ENCODE measurements at regions not wholly inside any gene's neighbourhood (a gene's known extent, or its start where the extent isn't known, plus 50 kb on each side); places are given as distances from the start of the nearest gene placed in this dataset.

DNA sequence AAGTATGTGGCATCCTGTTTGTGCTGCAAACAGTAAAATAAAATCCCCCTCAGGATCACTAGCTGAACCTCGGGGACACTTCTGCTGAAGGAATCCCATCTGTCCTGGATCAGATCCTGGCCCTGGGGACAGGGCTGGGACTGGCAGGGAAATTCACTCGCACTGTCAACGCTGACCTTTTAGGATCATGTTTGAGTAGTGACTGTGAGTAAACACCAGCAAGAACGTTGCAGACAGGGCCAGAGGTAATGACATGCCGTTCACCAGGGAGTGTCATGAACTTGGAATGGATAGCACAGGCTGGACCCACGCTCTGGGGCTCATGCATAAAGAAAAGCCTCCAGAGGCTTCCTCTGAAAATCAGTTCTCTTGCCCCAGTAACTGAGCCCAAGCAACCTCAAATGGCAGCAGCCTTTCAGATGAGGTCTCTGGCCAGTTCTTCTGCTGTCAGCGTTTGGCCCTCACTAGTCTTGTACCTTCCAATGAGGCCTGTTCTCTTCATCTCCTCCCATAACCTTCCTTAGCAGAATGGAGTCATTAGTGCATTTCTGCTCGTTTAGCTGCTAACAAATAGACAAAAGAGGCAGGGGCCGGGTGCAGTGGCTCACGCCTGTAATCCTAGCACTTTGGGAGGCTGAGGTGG is 51.0 kb upstream of the BARX2 start:
- no peak for DNase-seq

DNA sequence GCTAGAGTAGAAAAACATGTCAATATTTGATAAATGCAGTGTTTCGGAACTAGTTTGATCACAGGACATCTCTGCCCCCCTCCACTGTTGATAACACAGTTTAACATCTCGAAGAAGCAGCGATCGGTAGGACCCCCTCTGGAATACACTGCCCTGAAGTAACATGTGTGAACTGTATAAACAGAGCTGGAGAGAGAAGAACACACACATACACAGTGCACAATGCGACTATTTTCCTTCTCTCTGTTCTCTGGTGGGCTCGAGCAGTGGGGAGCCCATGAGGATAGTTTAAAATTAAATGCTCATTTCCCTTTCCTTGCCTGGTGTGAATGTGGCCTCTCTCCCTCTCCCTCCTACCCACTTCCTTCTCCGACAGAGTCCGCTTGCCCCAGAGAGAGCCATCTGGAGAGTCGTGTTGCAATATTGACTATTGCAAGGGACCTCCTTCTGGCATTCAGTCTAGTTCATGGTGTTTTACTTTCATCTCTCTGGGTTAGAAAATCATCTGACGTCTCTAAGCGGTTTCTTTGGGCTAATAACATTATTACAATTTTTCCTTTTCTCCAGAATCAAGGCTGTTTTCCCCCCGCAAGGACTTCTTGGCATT is 51.6 kb upstream of the BARX2 start:
- no peak for DNase-seq

DNA sequence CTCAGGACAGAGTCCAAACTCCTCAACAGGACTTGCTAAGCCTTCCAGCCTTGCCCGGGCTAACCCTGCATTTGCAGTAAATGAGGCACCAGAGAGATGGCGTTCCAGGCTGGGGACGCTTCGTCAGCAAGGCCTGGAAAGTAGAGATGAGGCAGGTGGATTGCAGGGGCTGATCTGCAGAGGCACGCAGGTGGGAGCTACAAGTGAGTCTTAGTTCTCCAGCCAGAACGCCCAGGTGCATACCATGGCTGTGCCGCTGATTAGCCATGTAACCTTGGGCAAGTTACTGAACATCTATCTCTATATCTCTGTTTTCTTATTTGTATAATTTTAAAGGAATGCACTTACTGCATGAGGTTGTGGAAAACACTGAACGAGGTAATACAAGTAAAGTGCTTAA is 52.7 kb upstream of the BARX2 start:
- no peak for DNase-seq

DNA sequence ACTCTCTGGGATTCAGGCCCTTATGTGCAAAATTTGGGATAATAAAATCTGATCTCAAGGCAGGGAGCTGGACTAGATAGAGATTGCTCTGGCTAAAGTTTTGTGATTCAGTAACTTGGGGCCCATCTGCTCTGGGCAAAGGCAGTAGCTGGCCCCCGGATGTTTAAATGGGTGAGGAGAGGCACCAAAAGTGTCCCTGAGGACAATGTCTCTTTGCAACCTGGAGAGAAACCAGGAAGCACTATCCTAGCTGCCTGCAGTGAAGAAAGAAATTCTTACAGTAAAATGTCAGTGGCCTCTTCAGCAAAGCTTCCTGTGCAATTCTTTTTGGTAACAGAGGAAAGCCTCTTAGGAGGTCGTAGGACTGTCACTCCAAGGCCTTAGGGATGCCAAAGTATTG is 54.6 kb upstream of the BARX2 start:
- DNase-seq, result no peak

DNA sequence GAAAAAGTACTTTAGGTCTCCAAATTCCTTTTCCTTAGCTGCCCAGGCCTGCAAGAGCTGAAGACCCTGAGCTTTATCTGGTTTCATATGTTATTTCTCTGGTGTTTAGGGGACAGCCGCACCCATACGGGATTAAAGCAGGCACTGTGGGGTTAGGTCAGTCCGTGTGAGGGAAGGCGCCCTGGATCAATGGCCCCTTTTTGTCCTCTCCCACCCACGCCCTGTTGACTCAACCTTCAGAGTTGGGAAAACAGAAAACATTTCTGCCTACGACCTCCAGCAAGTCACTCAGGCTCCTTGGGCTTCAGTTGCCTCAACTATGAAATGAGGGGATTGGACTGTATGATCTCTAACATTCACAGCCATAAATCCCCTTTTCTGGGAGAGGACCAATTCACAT is 55.2 kb upstream of the BARX2 start:
- DNase-seq, result no peak

DNA sequence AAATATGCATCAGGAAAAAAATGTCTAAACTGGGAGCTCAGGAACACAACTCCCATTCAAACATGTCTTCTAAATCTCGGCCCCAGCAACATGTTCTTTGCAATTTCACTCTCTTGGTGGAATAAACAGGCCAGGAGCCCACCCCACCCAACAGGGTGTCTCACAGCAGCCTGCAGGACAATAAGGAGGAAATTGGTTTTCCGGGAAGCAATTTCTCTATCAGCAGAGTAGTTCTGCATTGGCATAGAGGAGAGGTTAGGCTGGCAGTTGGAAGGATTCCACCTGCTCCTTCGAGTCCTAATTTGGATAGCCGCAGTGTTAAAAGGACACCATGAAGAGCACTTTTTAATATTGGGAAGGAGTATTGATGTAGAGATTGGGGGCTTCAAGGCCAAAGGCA is 55.9 kb upstream of the BARX2 start:
- no peak for DNase-seq

- DNase-seq, result no peak
These were observed 56.4 kb upstream of the BARX2 start for GRCh38 chr11:129319201-129319600.

DNA sequence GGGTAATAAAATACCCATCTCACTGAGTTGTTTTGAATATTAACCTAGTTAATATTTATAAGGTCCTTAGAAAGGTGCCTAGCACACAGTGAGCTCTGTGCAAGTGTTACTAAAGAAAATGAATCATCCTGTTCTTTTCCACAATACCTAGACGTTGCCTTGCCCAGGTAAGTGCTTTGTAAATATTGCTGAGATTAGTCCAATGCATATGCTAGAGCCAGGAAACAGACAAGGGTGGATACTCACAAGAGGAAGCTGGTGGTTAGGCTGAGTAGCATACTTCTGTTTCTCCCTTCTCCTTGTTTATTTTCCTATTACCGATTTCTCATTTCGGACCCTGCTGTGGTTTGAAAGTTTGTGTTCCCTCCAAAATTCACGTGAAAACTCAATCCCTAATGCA is 58.1 kb upstream of the BARX2 start:
- no peak for DNase-seq

- no peak for DNase-seq
These were observed 58.9 kb upstream of the BARX2 start for GRCh38 chr11:129316781-129317180.

GRCh38 chr11:129315781-129316579 is 59.7 kb upstream of the BARX2 start:
- no peak for DNase-seq

DNA sequence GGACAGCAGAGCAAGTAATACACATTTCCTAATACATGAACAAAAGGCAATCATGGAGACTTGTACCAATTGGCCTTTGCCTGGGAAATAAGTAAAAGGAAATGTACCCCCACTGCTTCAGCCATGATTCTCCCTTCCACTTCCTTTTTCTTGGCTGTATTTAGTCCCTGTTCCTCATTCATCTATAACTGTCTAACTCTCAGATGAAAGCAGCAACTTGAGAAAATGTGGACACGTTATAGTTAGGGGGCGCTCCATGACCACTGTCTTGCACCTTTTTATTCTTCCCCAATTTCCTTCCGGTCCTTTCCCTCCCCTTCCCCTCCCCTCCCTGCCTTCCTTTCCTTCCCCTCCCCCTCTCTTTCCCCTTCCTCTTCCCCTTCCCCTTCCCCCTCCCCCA is 61.3 kb upstream of the BARX2 start:
- no peak for DNase-seq

GRCh38 chr11:129313541-129314297 is 61.9 kb upstream of the BARX2 start:
- DNase-seq, result no peak

DNA sequence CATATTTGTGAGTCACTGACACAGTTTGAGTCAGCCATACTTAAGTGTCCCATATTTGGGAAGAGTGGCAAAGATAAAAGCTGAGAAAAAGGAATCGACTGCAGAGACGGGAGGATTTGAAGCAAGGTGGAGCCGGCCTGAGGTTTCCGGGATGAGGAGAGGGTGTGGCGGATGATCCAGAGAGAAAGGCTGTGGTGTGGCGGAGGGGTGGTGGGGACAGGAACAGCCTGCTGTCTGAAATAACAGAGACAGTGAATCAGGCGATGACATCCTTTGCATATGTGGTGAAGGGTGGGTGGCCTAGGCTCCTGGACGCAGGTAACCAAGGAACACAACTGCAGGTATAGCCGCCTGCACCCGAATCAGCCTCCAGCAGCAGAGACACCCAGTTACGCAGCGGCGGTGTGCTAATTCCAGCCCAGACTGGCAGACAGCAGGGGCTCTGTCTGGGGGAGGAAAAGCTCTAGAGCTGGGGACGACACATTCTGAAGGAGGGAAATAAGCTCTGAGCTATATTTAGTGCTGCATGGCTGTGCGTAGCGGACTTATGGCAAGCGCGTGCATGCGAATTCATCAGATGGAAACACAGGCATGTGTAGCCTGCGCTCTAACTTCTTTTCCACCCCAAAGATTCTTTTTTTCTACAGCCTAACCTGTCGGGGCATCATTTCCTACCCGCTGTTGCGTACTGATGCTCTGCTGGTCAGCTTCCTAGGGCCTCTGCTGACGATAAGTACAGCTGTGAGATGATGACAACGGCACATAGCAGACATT is 62.7 kb upstream of the BARX2 start:
- no peak for DNase-seq

DNA sequence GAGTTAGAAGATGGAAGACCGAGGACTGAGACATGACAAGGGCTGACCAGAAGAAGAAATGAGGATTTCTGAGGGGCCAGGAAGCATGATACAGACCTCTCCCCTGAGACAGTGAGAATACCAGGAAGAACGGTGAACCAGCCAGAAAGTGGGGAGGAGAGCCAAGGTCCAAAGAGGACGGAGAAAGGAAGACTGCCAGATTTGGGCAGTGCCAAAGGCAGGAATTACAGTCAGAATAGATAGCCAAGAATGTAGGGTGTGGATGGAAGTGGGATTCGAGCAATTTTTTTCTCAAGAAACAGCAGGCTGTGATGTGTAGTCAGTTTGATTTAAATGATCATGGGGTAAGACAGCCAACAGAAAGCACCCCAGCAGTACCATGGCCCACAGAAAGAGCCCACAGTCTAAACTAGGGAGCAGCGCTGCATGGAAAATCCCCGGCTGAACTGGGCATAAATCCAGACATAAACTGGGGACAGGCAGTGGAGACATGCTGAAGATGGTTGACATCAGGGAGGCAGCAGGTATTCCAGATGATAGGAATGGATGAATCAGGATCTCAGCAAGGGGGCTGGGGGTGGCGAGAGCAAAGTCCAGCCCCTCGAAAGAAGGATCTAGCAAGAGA is 67.3 kb upstream of the BARX2 start:
- DNase-seq, result no peak

GRCh38 chr11:129307162-129307561 is 68.5 kb upstream of the BARX2 start:
- DNase-seq, result no peak

- no peak for DNase-seq
These were observed 73.1 kb upstream of the BARX2 start for GRCh38 chr11:129302386-129303101.

GRCh38 chr11:129300099-129300498 is 75.5 kb upstream of the BARX2 start:
- DNase-seq, result no peak

DNA sequence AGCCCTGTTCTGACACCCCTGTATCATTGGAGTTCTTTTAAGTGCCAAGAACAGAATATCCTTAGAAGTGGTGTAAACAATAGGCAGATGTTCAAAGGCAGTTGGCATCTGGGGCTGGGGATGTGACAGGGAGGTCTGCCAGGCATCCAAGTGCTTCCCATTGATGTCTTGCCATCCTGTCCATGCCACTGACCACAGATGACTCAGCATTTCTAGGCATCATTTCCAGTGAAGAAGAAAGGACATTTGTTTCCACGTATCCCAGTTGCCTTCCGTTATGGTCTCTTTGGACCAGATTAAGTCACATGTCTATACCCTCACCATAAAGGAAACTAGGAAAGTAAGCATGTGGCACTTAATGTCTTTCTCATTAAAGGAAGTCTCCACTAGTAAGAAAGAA is 76.7 kb upstream of the BARX2 start:
- no peak for DNase-seq

DNA sequence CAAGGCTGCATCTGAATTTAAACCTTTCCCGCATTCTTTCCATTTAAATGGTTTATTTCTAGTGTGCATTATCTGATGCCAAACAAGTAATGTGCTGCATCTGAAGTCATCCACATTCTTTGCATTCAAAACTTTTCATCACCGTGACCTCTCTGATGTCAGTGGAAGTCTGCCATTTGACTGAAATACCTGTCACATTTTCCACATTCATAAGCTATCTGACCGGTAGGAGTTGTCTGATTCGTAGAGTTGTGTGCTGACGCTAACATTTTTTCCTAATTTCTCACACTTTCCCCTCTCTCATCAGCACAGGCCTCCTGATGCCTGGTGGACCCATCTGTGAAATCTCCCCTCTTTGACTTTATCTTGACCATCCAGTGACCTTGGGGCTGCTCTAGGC is 79.9 kb upstream of the BARX2 start:
- DNase-seq, result no peak

GRCh38 chr11:129292771-129293170 is 82.9 kb upstream of the BARX2 start:
- DNase-seq, result no peak

- DNase-seq, result no peak
These were observed 83.6 kb upstream of the BARX2 start for GRCh38 chr11:129292092-129292491.

DNA sequence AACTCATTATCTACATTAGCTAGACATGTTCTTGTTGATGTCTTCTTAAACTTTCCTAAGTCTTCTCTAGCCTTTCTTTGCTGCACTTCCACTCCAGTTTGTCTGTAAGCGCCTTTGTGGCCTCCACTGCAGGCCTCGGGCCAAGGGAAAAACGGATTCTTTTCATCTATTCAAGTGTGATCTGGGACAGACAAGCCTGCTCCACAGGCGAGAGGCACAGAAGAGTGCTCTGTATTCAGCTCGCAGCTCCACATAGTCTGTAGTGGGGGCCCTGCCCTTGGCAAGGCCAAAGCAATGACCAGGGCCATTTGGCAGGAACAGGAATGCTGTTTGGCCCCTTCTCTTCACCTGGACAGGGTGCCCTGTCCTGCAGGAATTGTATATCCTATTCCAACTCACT is 84.1 kb upstream of the BARX2 start:
- no peak for DNase-seq
